Calu3 (cell line): ENCODE measurements at regions not wholly inside any gene's neighbourhood (a gene's known extent, or its start where the extent isn't known, plus 50 kb on each side); places are given as distances from the start of the nearest gene placed in this dataset.

Experiments
- BruUV-seq: library from RNA; stranded (reverse); fragments of 400-500 nt; replicated peaks from 2 replicates; lab custom pipeline; 2021; lab: Mats Ljungman, UMichigan
- CTCF ChIA-PET: fragments of 300-600 bp; sonication (Branson Sonifier 250); formaldehyde crosslinking; loops from one replicate; lab custom pipeline; 2022; ENCODE audit warnings: antibody characterized with exemption; lab: Charles Lee
- DNase-seq: peaks from one replicate; pipeline ENCODE4 v3.0.0; 2022
- H3K27ac Mint-ChIP-seq: one replicate; pipeline ENCODE4 v1.8.0; 2022; ENCODE audit warnings: mixed read lengths; ENCODE audit not compliant: unreplicated experiment
- H3K27me3 Mint-ChIP-seq: one replicate; pipeline ENCODE4 v1.8.0; 2022; ENCODE audit warnings: mixed read lengths; ENCODE audit not compliant: unreplicated experiment
- H3K36me3 Mint-ChIP-seq: one replicate; pipeline ENCODE4 v1.8.0; 2022; ENCODE audit warnings: mild to moderate bottlenecking, moderate library complexity, mixed read lengths; ENCODE audit not compliant: insufficient read depth, unreplicated experiment
- H3K4me1 Mint-ChIP-seq: one replicate; pipeline ENCODE4 v1.8.0; 2022; ENCODE audit warnings: mild to moderate bottlenecking, low read depth, mixed read lengths; ENCODE audit not compliant: unreplicated experiment
- H3K4me3 Mint-ChIP-seq: one replicate; pipeline ENCODE4 v1.8.0; 2022; ENCODE audit warnings: mild to moderate bottlenecking, low read depth, moderate library complexity, mixed read lengths; ENCODE audit not compliant: unreplicated experiment
- H3K9me3 Mint-ChIP-seq: one replicate; pipeline ENCODE4 v1.8.0; 2022; ENCODE audit warnings: low read depth, mixed read lengths; ENCODE audit not compliant: unreplicated experiment
- CTCF ChIP-seq: fragments of 200-600 bp; IDR thresholded peaks from one replicate; pipeline ENCODE4 v1.8.0; 2022; ENCODE audit warnings: antibody characterized with exemption; ENCODE audit not compliant: unreplicated experiment
- intact Hi-C: fragments of 100-400 bp; cut with micrococcal nuclease; formaldehyde crosslinking; loops from one replicate; pipeline ENCODE4 v1.10.0; 2022; ENCODE audit not compliant: unreplicated experiment

- BruUV-seq, result no TSS peak
- intact Hi-C loops, result loop anchor here (2.0 to 5.0 kb wide), 5 partner anchors 82 to 693 kb away; no protein-coding TSS in a partner anchor
- Mint-ChIP-seq H3K4me3 (no peak overlapping the region), H3K4me1 (no peaks in the 10 kb centered on the region), H3K27me3 (no peaks in the 10 kb centered on the region), H3K36me3 (no peaks in the 10 kb centered on the region), H3K9me3 (no peaks in the 10 kb centered on the region), H3K27ac (no peak overlapping the region)
- CTCF ChIA-PET, result interaction anchor here (0.7 to 1.3 kb wide), 3 partner anchors 82 to 166 kb away, joined by 3 read pairs; no protein-coding TSS in a partner anchor
- no peak for DNase-seq
- no peak for TF ChIP-seq CTCF
Measured at GRCh38 chr18:60809937-60810336, 437.4 kb upstream of the MC4R start.

GRCh38 chr18:60812921-60813320 is 440.3 kb upstream of the MC4R start:
- TF ChIP-seq CTCF, result no peak
- BruUV-seq, result no TSS peak
- Mint-ChIP-seq H3K27me3 (no peaks in the 10 kb centered on the region), H3K4me1 (no peaks in the 10 kb centered on the region), H3K4me3 (no peak overlapping the region), H3K27ac (no peak overlapping the region), H3K9me3 (no peaks in the 10 kb centered on the region), H3K36me3 (no peaks in the 10 kb centered on the region)
- DNase-seq, result no peak
- CTCF ChIA-PET, result no interaction called here
- intact Hi-C loops, result loop anchor here (5.0 kb wide), 1 partner anchor 79 kb away; no protein-coding TSS in a partner anchor

GRCh38 chr18:60826346-60826745 is 453.8 kb upstream of the MC4R start:
- H3K27ac Mint-ChIP-seq, result no peak overlapping the region
- no peaks in the 10 kb centered on the region for H3K9me3 Mint-ChIP-seq
- intact Hi-C loops, result no loop called here
- TF ChIP-seq CTCF, result no peak
- H3K4me3 Mint-ChIP-seq, result no peak overlapping the region
- no peaks in the 10 kb centered on the region for H3K36me3 Mint-ChIP-seq
- no peaks in the 10 kb centered on the region for H3K4me1 Mint-ChIP-seq
- CTCF ChIA-PET, result interaction anchor here (0.7 to 1.2 kb wide), 2 partner anchors 9 to 673 kb away, joined by 3 read pairs; no protein-coding TSS in a partner anchor
- no peaks in the 10 kb centered on the region for H3K27me3 Mint-ChIP-seq
- no peak for DNase-seq
- no TSS peak for BruUV-seq

- no peaks in the 10 kb centered on the region for H3K27me3 Mint-ChIP-seq
- peaks cover 4% of the 10 kb centered on the region for H3K9me3 Mint-ChIP-seq
- DNase-seq, result no peak
- H3K4me3 Mint-ChIP-seq, result no peak overlapping the region
- intact Hi-C loops, result no loop called here
- no peaks in the 10 kb centered on the region for H3K4me1 Mint-ChIP-seq
- no TSS peak for BruUV-seq
- no peak overlapping the region for H3K27ac Mint-ChIP-seq
- no peak for TF ChIP-seq CTCF
- CTCF ChIA-PET, result no interaction called here
- no peaks in the 10 kb centered on the region for H3K36me3 Mint-ChIP-seq
Measured at GRCh38 chr18:60831971-60832370, 459.4 kb upstream of the MC4R start.
